Superior temporal gyrus (tissue), 1 donor: ENCODE measurements at regions not wholly inside any gene's neighbourhood (a gene's known extent, or its start where the extent isn't known, plus 50 kb on each side); places are given as distances from the start of the nearest gene placed in this dataset.

Experiments
- DNase-seq: peaks from one replicate; pipeline ENCODE4 v3.0.0-alpha.2; 2016; ENCODE audit errors: extremely low spot score

- no peak for DNase-seq
These were observed 632.0 kb downstream of the NSUN3 start for GRCh38 chr3:94694894-94695293.

- DNase-seq: no peak
These were observed 641.6 kb downstream of the NSUN3 start for GRCh38 chr3:94704467-94704866.

DNA sequence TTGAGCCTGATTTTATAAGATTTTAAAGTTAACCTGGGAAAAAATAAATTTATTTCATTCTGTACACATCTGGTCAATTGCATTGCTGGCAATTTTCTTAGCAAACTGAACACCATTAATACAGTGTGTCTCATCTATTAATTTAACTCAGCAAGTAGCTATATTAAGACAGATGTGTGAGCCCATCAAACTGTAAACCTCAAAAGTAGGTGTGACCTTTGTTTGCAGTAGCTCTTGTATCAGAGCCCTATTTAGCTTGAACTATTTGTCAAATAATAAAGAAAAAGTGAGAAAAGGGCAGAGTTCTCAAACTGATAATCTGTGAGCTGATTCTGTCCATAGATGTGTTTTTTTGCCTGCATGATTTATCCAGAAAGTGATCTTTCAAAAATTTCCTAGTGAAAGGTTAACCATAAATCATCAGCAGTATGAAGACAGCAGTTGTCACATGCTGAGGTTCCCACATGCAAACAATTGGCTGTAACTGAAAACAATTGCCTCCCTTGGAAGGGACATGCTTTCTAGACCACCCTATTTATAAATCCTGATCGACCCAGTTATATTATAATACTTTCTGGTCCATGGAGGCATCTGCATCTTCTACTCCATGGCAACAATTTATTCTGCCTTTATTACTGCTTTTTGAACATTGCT lies 646.5 kb downstream of the NSUN3 start:
- DNase-seq: no peak

DNA sequence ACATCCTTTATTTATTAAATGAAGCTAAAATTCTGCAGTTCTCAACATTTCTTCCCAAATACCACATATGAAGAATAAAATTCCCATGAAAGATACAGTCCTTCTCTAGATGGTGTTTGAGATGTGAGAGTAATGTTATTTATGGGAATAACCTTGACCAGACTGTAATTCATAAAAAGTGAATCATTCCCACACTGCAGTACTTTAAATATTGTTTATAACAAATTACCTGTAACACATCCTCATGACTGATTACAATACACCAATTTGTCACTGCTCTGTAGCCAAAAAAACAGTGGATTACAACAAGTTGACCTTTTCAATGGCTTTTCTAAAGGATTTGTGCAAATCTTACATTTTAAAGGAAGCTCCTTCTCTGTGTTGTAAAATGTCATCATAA lies 651.3 kb downstream of the NSUN3 start:
- no peak for DNase-seq

GRCh38 chr3:94716326-94717018 lies 653.6 kb downstream of the NSUN3 start:
- DNase-seq: no peak

- no peak for DNase-seq
These were observed 671.3 kb downstream of the NSUN3 start for GRCh38 chr3:94734206-94734605.

- DNase-seq: no peak
These were observed 672.5 kb downstream of the NSUN3 start for GRCh38 chr3:94735354-94735753.

GRCh38 chr3:94737116-94737515 lies 674.3 kb downstream of the NSUN3 start:
- DNase-seq: no peak

- DNase-seq: no peak
These were observed 676.6 kb downstream of the NSUN3 start for GRCh38 chr3:94739420-94739819.

DNA sequence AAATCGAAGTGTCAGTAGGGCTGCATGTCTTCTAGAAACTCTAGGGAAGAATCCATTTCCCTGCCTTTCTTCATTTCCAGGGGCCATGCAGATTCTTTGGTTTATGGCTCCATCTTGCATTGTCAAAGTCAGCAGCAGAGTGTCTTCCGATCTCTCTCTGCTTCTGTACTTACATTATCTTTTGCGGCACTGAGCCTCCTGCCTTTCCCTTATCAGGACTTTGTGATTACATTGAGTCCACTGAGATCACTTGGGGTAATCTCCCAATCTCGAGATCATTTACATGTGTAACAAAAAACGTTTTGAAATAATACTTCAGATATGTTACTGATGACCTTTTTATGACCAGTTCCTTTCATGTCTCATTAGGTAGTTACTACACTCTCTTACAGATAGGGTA lies 695.9 kb downstream of the NSUN3 start:
- DNase-seq: no peak

- DNase-seq: no peak
These were observed 709.5 kb downstream of the NSUN3 start for GRCh38 chr3:94772402-94772801.

DNA sequence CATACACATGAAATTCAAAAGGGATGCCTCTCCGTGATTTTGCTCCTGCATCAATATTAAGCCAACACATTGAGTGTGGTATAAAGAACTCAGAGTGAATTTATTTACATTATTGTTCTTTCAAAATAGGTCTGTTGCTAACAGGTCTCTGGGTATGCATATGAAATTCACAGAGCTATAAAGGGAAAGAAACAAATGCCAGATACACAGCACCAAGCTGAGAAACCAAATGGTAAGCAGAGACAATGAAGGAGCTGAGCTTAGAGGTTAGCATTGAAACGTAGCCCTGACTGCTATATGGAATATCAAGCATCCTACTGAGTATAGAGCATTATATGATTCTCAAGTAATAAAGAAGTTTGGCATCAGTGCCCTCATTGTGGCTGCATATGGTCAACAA lies 712.9 kb downstream of the NSUN3 start:
- DNase-seq: no peak

DNA sequence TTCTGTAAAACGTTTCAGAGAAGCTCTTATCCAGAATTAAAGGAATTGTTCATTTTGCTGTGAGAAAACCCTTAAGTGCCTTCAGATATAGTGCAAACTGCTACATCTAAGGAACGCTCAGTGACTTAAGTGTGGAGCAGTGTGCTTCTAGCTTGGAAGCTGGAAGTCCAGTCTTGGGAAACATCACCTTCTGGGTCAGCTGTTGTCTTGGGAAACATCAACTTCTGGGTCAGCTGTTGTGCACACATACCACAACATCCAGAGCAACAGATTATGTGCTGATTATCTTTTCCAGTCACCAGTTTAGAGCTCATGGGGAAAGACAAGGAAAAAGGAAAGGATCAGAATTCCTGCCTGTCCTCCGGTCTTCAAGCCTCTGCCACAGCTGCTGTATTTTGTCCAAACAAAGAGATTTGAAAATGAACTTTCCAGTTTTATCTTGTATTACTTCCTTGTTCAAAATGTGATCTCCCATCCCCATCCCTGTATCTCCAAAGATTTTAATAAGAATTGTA lies 713.6 kb downstream of the NSUN3 start:
- no peak for DNase-seq

- DNase-seq: no peak
These were observed 715.4 kb downstream of the NSUN3 start for GRCh38 chr3:94778289-94778688.

DNA sequence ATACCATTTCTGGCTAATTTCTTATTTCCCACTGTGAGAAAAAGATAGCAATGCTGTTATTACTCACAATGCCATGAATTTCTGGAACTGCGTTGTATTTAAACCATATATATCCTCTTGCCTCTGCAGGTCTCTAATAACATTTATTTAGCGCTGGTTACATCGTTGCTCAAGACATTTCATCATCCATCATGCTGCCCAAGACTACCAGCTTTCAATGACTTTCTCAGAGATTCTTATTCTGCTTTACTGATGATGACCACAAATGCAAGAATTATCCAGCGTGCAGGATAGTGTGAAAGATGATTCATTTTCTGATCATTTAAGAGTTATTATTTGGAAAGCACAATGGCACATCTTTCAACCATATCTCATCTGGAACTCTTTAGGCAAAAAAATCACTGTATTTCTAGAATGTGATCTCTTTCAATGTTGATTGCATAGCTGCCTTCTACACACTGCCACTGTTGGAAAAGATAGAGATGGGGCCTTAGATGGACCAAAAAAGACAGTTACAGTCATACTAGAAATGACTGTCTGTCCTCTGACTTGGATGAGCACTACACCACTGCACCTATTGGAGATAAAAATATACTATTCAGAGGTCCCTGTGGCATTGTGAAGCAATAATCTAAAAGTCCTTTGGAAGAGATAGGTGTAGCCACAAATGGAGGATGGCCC lies 716.1 kb downstream of the NSUN3 start:
- DNase-seq: no peak

DNA sequence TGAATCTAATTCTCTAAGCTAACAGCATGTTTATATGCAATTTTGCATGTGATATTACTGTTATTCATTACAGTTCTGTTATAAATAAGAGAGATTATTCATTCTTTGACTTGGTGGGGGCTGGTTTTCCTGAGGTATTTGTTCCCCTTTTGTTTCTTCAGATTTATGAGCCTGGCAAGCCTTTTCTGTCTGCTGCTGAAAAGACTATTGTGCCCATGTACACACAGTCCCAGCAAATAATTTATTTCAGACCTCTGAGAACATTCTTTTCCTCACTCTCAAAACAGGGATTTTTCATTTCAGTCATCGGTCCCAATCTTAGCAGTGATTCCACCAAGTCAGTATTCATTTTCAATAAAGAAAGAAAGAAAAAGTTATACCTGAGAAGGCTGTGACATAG lies 716.8 kb downstream of the NSUN3 start:
- no peak for DNase-seq

DNA sequence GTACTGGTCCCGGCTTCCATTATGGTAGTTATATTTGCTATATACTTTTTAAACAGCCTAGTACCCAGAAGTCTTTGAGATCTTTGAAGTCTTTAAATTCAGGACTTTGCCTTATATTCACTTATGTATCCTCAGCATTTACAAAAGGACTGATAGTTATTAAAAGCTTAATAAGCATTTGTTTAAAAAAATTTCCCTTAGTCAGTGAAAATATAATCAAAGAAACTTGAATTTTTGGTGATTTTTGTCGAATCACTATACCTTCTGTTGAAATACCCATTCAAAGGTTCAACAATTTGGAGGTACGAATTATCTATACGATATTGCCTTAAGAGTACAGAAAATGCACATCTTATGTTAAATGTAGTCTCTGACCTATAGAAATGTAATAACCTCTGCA lies 721.4 kb downstream of the NSUN3 start:
- DNase-seq: no peak

DNA sequence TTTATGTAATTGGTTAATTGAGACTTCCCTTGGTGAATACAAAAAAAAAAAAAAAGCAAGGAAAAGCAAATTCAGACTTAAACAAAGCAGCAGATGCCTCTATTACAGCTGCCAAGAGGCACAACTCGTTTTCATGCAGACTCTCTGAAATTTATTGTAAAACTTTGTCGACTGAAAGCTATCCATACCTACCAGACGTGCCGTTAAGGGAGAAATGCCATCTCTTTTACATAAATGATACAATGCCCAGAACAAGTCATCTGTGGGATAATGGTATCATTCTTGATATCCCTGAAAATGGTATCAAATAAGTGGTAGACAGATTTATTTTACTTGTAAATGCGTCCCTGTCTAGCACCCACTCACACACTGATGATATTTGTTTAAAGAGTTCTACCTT lies 724.2 kb downstream of the NSUN3 start:
- no peak for DNase-seq

DNA sequence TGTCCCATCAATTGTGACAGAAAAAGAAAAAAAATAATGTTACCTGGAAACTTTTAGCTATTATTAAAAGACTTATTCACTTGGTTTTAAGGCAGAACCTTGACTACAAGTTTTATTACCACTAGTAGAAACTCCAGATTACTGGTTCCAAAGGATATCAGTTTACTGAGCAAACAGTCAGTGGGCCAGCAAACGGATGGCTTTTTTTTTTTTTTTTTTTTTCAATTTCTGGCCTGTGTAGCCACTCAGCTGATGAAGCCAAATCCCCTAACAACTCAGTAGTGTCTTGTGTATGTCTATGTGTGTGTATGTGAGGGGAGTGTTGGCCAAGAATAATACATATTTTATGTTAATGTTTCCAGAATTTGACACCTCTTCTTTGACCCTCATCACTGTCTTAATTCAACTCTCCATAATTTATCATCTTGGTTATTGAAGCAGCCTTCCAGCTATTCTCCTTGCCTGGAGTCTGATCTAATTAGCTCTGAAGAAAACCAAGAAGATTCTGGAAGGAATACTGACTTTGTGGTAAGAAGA lies 724.9 kb downstream of the NSUN3 start:
- no peak for DNase-seq

DNA sequence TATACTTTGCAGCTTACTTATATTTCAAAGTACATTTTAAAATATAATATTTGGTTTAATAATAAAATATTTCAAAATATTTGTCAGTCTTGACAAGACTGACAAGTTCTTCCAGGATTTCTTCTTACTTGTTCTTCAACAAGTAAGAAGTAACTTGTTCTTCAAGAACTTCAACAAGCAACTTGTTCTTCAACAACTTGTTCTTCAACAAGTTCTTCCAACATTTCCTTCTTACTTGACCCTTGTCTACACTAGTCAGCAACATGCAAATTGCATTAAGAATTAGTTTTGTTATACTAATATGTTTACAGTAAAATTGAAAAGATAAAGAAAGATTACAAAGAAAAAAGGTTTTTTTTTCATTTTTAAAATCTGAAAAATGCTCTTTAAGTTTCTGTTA lies 731.7 kb downstream of the NSUN3 start:
- no peak for DNase-seq

DNA sequence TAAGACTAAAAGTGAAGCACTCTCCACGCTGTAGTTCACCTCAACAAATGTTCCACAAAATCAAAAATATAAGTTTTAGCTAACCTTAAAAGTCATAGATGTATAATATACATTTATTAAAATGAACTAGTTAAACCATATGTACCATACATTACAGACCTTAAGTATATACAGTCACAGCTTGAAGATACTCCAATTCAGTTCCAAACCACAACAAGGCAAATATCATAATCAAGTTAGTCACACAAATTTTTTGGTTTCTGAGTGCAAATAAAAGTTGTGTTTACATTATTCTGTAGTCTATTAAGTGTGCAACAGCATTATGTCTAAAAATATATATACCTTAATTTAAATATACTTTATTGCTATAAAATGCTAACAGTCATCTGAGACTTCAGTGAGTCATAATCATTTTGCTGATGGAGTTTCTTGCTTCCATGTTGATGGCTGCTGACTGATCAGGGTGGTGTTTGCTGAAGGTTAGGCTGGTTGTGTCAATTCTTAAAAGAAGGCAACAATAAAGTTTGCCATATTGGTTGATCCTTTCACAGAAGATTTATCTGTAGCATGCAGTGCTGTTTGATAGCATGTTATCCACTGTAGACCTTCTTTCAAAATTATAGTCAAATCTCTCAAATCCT lies 736.7 kb downstream of the NSUN3 start:
- no peak for DNase-seq

DNA sequence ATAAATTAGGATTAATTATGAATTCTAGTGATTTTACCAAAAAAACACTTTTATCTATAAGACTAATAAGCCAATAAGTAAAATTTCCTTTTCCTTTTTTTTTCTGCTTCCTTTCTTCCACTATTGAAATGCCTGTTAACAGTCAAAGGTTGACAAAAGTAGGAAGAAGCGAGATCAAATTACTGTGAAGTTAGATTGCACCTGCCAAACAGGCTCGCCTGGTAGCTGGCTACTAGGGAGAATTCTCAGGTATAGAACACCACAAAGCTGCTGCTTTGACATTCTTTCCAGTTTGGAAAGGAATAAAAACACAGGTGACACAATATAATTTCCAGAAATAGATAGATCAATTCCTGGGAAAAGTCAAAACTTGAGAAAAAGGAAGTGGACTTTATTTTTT lies 749.0 kb downstream of the NSUN3 start:
- DNase-seq: no peak
